ENCODE measurements at regions not wholly inside any gene's neighbourhood (a gene's known extent, or its start where the extent isn't known, plus 50 kb on each side); places are given as distances from the start of the nearest gene placed in this dataset.

- no peak overlapping the region for H2AFZ ChIP-seq (ENCODE audit: low read length)
- H4K20me1 ChIP-seq (replicated peaks in 1 of 2; ENCODE audit: control insufficient read depth in 1 of 2, insufficient read depth in 2 of 2, low read length in 2 of 2): no peaks in the 10 kb centered on the region
- no peaks in the 10 kb centered on the region for H3K23me2 ChIP-seq (ENCODE audit: low read depth, low read length)
- no peak overlapping the region for H3K4me3 ChIP-seq (ENCODE audit: extremely low read depth in 1 of 4, insufficient read depth in 2 of 4, low read depth in 3 of 4, low read length in 4 of 4)
- H3K23ac ChIP-seq (ENCODE audit: insufficient read length): no peak overlapping the region
- H3K79me1 ChIP-seq (ENCODE audit: low read depth, low read length): no peaks in the 10 kb centered on the region
- H3K36me3 ChIP-seq (ENCODE audit: control insufficient read depth in 2 of 4, insufficient read depth in 4 of 4, low read length in 3 of 4): no peaks in the 10 kb centered on the region
- no peak overlapping the region for H2BK15ac ChIP-seq (ENCODE audit: low read length)
- no peaks in the 10 kb centered on the region for H3K9me3 ChIP-seq (ENCODE audit: insufficient read depth in 2 of 2, low read depth in 1 of 2, low read length in 1 of 2)
- FAIRE-seq (no peak), DNase-seq (ENCODE audit: low read depth in 1 of 2, low spot score in 2 of 2) (no peak)
- no peaks in the 10 kb centered on the region for H3K79me2 ChIP-seq (ENCODE audit: control insufficient read depth in 1 of 2, insufficient read depth in 2 of 2, low read length in 2 of 2)
- H3K18ac ChIP-seq (ENCODE audit: extremely low read depth, low read length): no peak overlapping the region
- H3K4ac ChIP-seq (replicated peaks; ENCODE audit: insufficient read length, low read depth, low read length): no peak overlapping the region
- WGBS, 2 experiments (ENCODE audit: extremely low coverage in 1 of 2, insufficient coverage in 1 of 2, insufficient read length in 1 of 2, insufficient replicate concordance in 2 of 2, low coverage in 1 of 2, low lambda C conversion rate in 2 of 2, missing lambda C conversion rate in 1 of 2): 85% methylated on average over 5 of the region's 5 CpGs; no CpG with 5 or more reads in 1 of the 2 experiments
- H4K5ac ChIP-seq (ENCODE audit: insufficient read length, low read depth, low read length): no peak overlapping the region
- no peak overlapping the region for H4K91ac ChIP-seq (replicated peaks; ENCODE audit: insufficient read length, low read length)
- H3K56ac ChIP-seq (replicated peaks; ENCODE audit: insufficient read length, low read depth, low read length): no peak overlapping the region
- no peak overlapping the region for H3K4me2 ChIP-seq (ENCODE audit: insufficient read depth in 1 of 2, low read depth in 2 of 2, low read length in 2 of 2)
- no peak overlapping the region for H3K14ac ChIP-seq (ENCODE audit: insufficient read length)
- H2BK20ac ChIP-seq (ENCODE audit: low read length): no peak overlapping the region
- no peak overlapping the region for H2BK5ac ChIP-seq (ENCODE audit: low read depth, low read length)
- no peak overlapping the region for H2BK120ac ChIP-seq (replicated peaks; ENCODE audit: low read depth, low read length)
- no peak overlapping the region; the same call in 1 of the 2 replicates for H4K8ac ChIP-seq (ENCODE audit: extremely low read depth, insufficient read depth, low read length)
- no peak for TF ChIP-seq SP2 (IDR thresholded peaks at IDR 0.05; ENCODE audit: low read length)
- TF ChIP-seq NRF1 (IDR thresholded peaks at IDR 0.05; ENCODE audit: low read depth, low read length): no peak
- no peak for TF ChIP-seq TAF7 (optimal IDR thresholded peaks at IDR 0.05; ENCODE audit: borderline replicate concordance, low read depth, low read length)
- no peak for TF ChIP-seq TBP (IDR thresholded peaks at IDR 0.05; ENCODE audit: low read depth, low read length)
- TF ChIP-seq CTBP2 (IDR thresholded peaks at IDR 0.05; ENCODE audit: borderline replicate concordance, insufficient read depth, insufficient read length, low read length): no peak
- no peak for TF ChIP-seq RAD21 (IDR thresholded peaks at IDR 0.05 in 1 of 2, conservative IDR thresholded peaks at IDR 0.05 in 1 of 2; ENCODE audit: low read depth in 2 of 2, low read length in 2 of 2)
- no peak overlapping the region for H2BK12ac ChIP-seq (ENCODE audit: low read depth, low read length)
- ChIA-PET POLR2A (ENCODE audit: partially characterized antibody) (no interaction called here), CTCF (ENCODE audit: partially characterized antibody) (interaction anchor here (1.0 to 1.1 kb wide), 2 partner anchors 10 to 193 kb away, joined by 3 read pairs; no protein-coding TSS in a partner anchor)
- H3K9ac ChIP-seq (replicated peaks in 1 of 4; ENCODE audit: extremely low read depth in 1 of 4, low read depth in 3 of 4, low read length in 3 of 4): no peak overlapping the region
- no peak overlapping the region for H2AK5ac ChIP-seq (ENCODE audit: low read depth, low read length)
- no peak overlapping the region for H3K27ac ChIP-seq (ENCODE audit: low read depth, low read length)
- H3K27me3 ChIP-seq (replicated peaks in 1 of 4; ENCODE audit: control insufficient read depth in 3 of 4, extremely low read depth in 1 of 4, insufficient read depth in 3 of 4, low read length in 3 of 4): no peaks in the 10 kb centered on the region
- no peaks in the 10 kb centered on the region for H3K4me1 ChIP-seq (replicated peaks in 1 of 4; ENCODE audit: control insufficient read depth in 3 of 4, insufficient read depth in 4 of 4, low read length in 3 of 4)
These were observed 1040.3 kb downstream of the TSN start for GRCh38 chr2:122795763-122796162.
